CD4-positive, alpha-beta T cell treated with Interleukin-4 for 4 hours (primary cell): ENCODE measurements at regions not wholly inside any gene's neighbourhood (a gene's known extent, or its start where the extent isn't known, plus 50 kb on each side); places are given as distances from the start of the nearest gene placed in this dataset.
"Not testable (repeated sequence)": the region's sequence is repeated elsewhere in the genome, so short reads cannot be mapped to it uniquely, and the experiment has no call there.

Experiments
- DNase-seq: peaks from one replicate; pipeline ENCODE4 v3.0.0-alpha.2; 2020

DNA sequence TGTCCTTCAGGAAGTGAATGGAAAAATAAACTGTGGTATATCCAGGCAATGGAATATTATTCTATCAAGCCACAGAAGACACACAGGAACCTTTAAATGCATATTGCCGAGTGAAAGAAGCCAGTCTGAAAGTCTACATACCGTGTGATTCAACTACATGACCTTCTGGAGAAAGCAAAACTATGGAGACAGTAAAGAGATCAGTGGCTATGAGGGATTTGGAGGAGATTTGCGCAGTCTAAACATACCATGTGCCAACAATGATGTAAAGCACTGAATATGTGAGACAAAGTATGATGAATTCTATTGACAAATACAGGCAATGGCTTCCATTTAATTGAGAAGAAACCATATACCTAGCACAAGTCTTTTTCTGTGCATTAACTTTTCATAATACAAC lies 518.3 kb upstream of the ZNF337 start:
- no peak for DNase-seq

DNA sequence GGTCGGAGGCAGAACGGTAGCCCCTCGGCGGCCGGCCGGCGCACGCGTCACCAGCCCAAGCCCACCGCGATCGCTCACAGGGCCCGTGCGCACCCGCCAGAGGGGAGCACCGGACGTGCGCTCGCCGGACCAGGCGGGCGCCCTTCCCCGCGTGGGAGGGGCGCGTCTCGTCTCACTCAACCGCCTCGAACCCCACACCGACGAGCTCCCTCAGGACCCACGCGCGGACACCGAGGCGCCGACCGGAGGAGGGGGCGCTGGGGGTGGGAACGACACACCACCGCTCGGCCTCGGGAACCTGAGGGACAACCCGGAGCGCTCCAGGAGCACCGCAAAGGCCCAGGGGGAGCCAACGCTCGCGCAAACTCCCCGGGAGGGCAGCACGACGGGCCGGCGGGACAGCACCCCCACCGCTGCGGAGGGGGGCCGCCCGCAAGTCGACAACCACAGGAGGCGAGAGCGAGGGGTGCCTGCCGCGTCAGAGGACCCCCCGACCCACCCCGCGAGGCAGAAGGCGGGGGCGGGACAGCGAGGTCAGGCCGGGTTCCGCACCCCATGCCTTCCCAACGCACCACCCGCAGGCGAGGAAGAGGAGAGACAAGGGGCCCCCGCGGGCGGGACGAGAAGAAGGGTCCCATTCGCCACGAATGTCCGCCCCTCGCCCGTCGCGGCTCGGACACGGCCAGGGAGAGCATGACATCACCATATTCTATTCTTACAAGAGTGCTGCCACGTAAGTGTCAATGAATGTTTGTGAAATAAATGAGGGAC lies 512.7 kb upstream of the ZNF337 start:
- DNase-seq = no peak

DNA sequence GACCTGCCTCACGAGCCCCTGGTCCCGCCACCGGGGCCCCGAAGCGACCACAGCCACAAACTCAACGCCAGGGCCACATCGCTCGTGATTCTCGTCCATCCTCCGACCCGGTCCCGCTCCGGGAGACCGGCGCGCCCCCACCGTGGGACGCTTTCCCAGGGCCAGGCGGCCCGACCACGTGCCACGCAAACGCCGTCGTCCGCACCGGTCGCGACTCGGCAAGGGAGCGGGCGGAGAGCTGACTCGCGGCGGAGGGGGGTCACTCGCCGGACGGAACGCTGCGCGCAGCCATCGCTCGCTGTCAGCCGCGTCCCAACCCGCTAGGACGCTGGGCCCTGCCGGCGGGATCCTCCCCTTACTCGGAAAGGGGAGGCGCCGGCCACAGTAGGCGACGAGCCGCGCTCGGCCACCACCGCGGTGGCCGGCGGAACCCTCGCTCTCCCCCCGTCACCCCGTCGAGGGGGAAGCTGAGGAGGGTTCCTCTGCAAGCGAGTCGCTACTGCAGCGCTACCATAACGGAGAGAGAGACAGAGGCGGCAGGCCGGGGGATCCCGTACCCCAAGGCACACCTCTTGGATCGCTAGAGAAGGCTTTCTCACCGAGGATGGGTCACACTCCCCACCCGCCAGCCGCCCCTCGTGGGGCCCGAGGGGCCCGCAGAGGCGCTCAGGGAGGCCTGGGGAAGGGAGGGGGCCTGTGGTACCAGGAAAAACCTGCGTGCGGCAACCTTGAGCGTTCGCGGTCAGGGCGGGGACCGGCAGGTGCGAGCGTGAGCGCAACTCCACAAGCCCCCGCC lies 511.8 kb upstream of the ZNF337 start:
- DNase-seq = peak; percentile 45

DNA sequence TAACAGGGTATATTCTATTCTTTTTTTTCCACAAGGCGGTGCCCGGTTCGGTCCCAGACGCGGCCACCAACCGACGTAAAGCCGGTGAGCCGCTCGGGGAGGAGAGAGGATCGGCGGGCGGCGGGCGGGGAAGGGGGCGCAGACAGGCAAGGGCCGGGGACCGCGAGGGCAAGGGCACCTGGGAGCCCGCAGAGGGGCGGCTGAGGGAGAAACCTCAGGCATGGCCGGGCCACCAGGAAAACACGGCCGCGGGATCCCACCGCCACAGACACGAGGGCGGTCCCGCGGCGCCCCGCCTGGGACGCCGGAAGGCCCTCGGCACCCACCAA lies 511.3 kb upstream of the ZNF337 start:
- DNase-seq = not testable (repeated sequence)

DNA sequence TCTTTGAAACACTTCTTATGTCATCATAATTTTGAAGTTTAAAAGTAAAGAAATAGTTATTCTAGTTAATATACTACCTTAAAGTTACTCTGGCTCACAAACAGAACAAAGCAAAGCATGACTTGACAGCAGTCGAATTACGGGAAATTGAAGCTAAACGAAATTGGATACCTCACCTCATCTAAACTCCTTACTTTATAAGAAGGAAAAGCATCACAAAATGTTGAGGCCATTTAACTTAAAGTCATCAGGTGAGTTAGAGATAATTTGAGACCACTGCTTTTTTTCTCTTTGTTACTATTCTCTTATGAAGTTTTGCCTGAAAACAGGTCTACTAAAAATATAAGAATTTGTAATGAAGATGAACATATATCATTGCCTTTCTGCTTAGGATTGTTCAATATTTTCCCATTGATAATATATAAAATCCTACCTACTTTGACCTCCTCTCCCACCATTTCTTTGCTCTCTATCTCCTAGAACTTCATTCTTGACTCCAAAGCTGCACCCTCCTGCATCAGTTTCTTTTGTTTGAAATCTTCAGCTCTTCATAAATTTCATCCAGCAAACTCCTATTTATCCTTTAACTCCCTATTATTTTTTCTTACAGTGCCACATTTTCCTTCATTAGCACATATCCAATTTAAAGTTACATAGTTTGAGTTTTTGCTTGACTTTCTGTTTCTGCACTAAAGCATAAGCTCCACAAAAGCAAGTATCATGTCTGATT lies 510.7 kb upstream of the ZNF337 start:
- DNase-seq = no peak

DNA sequence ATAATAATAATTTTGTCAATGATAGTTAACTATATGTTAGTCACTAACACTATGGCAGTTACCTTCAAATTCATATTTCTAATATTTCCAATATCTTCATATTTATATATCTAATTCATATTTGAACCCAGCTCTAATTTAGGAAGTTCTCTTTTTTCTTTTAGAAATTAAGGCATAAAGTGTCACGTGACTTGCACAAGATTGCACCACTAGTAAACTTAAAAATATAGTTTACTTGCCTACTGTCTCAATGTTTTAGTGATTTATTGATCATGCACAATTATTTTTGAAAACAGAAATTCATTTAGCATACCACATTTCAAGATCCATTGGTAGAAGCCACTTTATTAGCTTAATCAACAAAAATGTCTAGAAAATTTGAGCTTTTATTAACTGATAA lies 508.7 kb upstream of the ZNF337 start:
- DNase-seq = no peak

DNA sequence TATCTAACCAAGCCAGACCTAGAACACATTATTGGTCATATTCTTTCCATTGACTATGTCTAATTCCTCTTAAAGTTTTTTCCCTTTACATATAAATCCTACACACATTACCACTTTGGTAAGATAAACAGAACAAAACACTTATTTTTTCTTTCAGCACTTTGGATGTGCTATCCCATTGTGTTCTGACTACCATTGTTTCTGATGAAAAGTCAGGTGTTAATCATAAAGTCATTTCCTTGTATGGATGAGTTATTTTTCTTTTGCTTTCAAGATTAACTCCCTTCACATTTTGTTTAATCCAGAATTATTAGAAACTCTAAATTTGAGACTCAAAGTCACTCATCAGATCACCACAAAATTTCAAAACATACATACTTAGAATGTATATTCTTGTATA lies 504.4 kb upstream of the ZNF337 start:
- DNase-seq = not testable (repeated sequence)

DNA sequence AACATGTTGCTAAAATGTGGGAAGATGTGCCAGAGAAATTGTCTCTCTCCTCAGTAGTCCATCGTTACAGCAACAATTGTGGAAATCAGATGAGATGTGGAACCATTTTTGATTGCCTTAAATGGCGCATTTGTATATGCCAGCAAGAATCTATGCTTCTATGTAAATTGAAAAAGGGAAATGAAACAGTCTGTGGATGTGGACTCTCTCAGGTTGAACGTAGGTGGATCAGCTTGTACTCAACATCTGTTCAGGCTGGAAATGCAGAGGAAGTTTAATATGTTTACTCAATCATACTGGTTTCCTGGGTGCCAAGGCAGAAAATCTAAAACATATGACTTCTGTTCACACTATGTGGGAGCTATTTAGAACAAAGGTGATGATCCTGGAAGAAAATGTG lies 490.7 kb upstream of the ZNF337 start:
- DNase-seq = not testable (repeated sequence)

DNA sequence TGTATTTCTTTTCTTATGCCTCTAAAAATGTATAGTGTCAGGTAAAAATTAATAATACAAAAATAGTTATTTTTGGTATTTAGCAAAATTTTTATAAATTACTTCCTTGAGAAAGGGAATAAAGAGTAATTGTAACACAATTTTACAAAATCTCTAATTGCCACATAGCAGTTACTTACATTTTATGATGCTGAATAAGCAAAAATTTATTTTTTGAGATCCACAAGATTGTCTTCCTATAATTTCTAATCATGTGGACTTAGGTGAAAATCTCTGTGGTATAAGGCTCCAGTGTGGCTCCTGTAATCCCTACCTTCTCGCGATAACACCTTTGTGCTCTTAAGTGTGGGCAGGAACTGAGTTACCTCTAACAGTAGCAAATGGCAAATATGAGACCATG lies 487.1 kb upstream of the ZNF337 start:
- DNase-seq = not testable (repeated sequence)

DNA sequence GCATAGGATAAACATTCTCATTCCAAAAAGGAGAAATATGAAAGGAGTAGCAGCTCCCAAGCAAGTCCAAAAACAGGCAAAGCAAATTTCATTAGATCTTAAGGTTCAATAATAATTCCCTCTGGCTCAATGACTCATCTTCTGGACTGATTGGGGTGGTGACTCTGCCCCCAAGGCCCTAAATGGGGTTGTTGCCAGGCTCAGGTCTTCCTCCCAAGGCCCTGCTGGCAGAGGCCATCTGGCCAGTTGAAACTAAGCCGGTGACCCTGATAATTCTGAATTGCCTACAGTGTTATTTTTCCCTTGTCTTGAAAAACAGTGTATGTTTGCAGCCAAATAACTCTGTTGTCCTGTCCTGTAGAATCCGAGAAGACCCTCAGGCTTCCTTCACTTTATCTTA lies 484.7 kb upstream of the ZNF337 start:
- not testable (repeated sequence) for DNase-seq

DNA sequence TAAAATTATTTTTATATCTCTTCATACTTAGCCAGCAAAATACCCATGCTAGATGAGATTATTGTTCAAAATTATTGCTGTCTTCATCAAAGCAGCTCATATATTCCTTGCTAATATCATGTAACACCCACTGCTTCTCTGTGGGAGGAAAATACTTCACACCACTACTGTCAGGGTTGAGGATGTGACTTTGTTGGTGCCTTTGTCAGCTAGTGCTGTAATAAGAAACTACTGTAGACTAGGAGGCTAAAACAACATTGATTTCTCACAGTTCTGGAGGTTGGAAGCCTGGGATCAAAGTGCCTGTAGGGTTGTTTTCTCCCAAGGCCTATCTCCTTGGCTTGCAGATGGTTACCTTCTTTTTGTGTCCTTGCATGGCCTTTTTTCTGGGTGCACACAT lies 475.2 kb upstream of the ZNF337 start:
- DNase-seq = not testable (repeated sequence)

DNA sequence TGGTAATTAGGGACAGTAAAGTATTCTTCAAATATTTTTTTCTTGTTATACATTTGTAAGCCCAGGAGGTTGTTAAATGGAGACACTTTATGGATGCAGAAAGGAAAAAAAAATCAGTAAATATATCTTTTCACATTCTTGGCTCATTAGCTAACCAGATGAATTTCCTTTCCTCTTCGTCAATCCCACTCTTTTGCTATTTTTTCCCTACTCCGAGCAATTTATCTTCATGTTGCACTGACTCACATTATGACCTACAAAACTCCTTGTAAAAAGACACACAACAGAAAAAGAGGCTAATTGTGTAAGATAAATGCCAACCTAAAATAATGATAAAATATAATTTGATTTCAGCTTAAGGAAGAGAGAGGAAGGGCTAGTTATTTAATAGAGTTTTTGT lies 472.9 kb upstream of the ZNF337 start:
- no peak for DNase-seq

DNA sequence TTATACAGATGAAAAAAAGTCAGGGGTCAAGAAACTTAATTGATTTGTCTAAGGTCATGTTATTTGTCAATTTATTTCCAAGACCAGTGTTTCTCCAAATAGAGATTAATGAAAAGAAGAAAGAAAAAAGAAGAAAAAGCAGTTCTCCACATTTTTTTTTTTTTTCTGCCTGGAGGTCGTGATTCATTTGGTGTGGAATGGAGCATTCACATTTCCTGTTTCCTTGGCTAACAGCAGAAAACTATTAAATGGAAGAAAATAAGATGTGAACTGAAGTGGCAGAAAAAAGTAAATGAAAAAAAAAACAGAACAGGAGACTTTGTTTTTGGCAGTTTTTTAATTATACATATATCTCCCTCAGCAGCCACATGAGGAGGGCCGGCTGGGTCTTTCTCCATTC lies 470.8 kb upstream of the ZNF337 start:
- no peak for DNase-seq

DNA sequence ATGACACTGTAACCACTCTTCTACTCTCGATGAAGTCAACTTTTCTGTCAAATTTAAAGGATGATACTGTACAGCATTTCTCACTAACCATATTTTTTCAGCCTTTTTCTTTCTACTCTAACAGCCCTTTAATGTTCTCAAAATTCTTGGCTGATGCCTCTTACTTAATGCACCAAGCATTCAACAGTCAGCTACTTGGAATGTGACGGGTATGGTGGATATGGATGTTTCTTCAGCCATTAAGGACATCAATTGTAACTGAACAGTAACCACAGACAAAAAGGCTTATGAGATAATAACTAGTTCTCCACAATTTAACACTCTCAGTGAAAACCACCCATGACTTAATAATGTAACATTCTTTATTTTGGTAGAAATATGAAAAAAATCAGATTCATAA lies 467.2 kb upstream of the ZNF337 start:
- DNase-seq = no peak

DNA sequence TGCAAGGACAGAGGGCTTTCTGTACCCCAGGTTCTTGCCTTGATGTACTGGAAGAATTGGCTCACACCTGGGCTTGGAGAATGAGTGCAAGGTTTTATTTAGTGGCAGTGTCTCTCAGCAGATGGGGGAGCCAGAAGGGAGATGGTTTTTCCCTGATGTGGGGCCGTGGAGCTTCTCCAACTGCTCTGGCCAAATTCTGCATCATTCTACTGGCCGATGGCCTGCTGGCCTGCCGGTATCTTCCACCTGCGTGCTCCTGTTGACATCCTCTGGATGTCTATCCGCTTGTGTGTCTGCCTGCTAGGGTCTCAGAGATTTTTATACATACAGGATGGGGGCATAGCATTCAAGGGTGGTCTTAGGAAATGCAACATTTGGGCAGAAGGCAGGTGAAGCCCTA lies 466.5 kb upstream of the ZNF337 start:
- not testable (repeated sequence) for DNase-seq

DNA sequence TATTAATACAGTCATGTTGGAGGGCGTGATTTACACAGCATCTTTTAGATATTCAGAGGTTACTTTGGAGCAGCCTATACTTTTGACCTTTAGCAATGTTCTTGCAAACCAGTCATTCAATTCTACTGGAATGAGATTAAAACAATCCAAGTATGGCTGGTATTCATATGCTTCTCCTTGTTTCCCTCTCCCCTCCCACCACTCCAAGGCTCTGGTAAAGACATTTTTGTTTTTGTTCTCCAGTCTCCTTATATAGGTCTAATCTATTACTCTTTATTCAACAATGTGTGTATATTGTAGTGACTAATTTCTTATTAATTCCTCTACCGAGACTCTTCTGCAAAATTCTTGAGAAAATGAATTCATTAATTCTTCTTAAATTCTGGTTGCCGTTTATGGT lies 465.1 kb upstream of the ZNF337 start:
- DNase-seq = not testable (repeated sequence)

DNA sequence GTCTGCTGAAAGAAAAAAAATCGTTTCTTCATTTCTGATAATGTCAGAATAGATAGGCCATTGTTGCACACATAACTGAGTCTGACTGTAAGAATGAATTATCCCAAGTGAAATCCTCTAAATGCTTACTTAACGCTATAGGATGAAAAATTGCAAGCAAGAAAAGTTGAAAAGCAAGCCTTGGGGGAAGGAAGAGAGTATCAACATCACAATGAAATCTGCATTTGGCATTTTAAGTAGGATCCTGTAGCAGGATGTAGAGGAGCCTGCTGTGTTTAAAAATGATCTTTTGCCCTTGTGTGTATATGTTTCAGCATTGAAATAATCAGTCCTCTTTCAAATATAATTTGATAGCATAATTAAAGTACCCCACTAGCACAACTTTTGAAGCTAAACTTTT lies 464.3 kb upstream of the ZNF337 start:
- not testable (repeated sequence) for DNase-seq

DNA sequence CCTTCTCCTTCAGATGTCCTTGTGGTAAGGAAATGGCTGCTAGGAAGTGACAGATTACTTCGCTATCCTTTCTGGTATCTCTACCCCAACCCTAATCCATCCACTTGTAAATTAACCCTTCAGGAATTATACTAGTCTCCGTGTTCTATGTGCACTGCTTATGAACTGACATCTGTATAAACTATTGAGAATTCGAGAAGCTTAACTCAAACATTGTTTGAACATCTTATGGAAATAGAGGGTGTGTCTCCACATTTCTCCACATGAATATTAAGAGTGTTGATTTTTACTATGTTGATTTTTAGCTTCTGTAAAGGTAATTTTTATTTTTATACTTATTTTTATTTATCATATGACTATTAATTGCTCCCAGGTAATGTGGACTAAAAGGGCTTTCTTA lies 457.6 kb upstream of the ZNF337 start:
- no peak for DNase-seq

DNA sequence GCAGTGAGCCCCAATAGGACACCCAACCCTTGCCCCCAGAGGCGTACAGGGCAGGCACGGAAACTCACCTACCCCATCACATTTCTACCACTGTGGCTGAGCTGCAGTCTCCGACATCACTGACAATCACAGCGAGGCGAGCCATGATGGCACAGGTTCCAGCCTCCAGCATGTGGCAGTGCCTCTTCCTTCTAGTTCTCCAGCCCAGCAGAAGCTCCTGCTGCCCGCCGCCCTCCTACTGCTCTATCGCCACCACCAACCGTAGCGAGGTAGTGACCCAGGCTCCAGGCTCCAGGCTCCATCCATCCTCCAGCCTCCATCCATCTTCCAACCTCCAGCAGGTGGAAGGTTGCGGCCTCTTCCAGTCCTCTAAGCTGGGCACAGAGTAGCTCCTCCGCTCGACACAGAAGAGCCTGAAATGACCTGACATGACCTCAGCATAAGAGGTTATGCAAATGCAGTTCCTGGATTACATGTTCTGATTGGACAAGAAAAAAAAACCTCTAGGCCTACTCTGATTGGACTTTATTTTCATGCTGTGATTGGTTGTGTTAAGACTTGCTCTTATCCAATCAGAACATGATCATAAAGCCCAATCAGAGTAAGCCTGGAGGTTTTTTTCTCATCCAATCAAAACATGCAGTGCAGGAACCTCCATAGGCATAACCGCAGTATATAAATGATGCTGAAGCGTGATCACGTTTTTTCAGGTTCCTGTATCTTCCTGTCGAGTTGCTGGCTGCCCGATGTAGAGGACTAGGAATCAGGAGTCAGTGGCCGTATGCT lies 438.9 kb upstream of the ZNF337 start:
- no peak for DNase-seq

DNA sequence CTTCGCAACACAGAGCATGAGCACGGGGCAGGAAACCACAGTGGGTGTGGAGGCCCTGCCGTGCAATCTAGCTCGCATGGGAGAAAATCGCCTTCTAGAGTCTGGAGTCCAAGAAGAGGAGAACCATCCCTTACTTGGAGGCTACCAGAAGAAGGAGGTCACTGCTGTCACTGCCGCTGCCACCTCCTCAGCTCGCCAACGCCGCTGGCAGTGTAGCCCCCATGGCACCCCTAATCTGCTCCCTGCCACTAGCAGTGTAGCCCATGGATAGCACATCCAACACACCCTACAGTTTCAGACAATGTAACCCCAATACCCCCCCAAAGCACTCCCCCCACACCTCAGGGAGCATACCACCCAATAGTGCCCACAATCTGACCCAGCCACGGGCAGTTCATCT lies 438.0 kb upstream of the ZNF337 start:
- DNase-seq = no peak

DNA sequence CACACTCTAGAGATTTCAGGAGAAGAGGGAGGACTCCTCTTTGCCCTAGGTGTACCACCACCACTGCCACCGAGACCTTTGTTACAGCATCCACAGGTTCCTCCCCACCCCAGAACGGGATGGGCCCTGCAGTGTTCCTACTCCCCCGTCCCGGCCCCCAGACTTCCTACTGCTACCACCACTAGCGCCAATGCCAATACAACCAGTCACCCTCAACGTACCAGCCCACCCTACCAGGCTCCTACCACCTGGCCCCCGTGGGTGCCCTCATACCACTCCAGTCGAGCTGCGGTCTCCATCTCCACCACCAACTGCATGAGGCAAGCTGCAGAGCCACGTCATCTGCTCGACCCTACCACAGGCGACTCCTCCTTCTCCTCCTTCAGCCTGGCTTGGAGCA lies 437.1 kb upstream of the ZNF337 start:
- DNase-seq = not testable (repeated sequence)

DNA sequence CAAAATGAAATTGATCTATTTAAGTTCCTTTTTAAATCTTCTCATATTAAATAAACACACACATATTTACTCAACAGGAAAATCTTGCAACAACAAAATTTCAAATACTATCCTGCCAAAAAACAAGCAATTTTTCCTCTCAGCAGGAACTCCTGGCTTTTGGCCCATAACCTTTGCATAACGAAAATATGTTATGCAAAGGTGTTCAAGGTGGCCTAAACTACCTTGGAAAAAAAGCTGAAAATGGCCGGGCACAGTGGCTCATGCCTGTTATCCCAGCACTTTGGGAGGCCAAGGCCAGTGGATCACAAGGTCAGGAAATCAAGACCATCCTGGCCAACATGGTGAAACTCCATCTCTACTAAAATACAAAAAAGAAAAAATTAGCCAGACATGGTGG lies 424.3 kb upstream of the ZNF337 start:
- not testable (repeated sequence) for DNase-seq

DNA sequence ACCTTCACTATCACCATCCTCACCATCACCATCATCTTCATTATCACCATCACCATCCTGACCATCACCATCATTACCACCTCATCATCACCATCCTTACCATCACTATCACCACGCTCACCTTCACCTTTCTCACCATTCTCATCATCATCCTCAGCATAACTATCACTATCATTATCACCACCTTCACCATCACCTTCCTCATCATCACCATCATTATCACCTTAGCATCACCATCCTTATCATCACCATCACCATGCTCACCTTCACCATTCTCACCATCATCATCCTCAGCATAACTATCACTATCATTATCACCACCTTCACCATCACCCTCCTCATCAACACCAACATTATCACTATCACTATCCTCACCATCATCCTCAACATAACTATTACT lies 397.8 kb upstream of the ZNF337 start:
- DNase-seq = not testable (repeated sequence)
